ENCODE measurements at regions not wholly inside any gene's neighbourhood (a gene's known extent, or its start where the extent isn't known, plus 50 kb on each side); places are given as distances from the start of the nearest gene placed in this dataset.
"Not testable (repeated sequence)": the region's sequence is repeated elsewhere in the genome, so short reads cannot be mapped to it uniquely, and the experiment has no call there.

GRCh38 chr9:118670011-118670953 is 699.0 kb downstream of the BRINP1 start:
- no peak for DNase-seq
- Histone ChIP-seq H3K27me3 (no peaks in the 10 kb centered on the region), H3K9me3 (no peaks in the 10 kb centered on the region), H3K4me1 (no peaks in the 10 kb centered on the region), H3K36me3 (no peaks in the 10 kb centered on the region), H3K27ac (no peak overlapping the region), H3K4me3 (no peak overlapping the region)
- intact Hi-C loops (cut with DNase I; ENCODE audit: low total_unique reads), result no loop called here
- TF ChIP-seq CTCF (IDR thresholded peaks at IDR 0.05) (no peak), POLR2A (IDR thresholded peaks at IDR 0.05) (no peak)

GRCh38 chr9:118674942-118675341 is 694.3 kb downstream of the BRINP1 start:
- Histone ChIP-seq H3K27me3 (no peaks in the 10 kb centered on the region), H3K36me3 (no peaks in the 10 kb centered on the region), H3K27ac (no peak overlapping the region), H3K4me3 (no peak overlapping the region), H3K4me1 (no peaks in the 10 kb centered on the region), H3K9me3 (no peaks in the 10 kb centered on the region)
- TF ChIP-seq POLR2A (IDR thresholded peaks at IDR 0.05), result no peak
- TF ChIP-seq CTCF (IDR thresholded peaks at IDR 0.05), result no peak
- intact Hi-C loops (cut with DNase I; ENCODE audit: low total_unique reads), result no loop called here
- DNase-seq, result no peak

- H3K4me3 ChIP-seq; H3K27ac ChIP-seq; H3K4me1 ChIP-seq; H3K9me3 ChIP-seq; H3K36me3 ChIP-seq; DNase-seq; intact Hi-C loops (cut with DNase I; ENCODE audit: low total_unique reads); H3K27me3 ChIP-seq: not testable (repeated sequence)
Measured at GRCh38 chr9:118677936-118678653, 691.1 kb downstream of the BRINP1 start.

- no peaks in the 10 kb centered on the region for H3K27me3 ChIP-seq
- intact Hi-C loops (cut with DNase I; ENCODE audit: low total_unique reads), result no loop called here
- TF ChIP-seq POLR2A (IDR thresholded peaks at IDR 0.05) (no peak), CTCF (IDR thresholded peaks at IDR 0.05) (no peak)
Measured at GRCh38 chr9:118686959-118687358, 682.3 kb downstream of the BRINP1 start.

GRCh38 chr9:118689280-118689679 is 680.0 kb downstream of the BRINP1 start:
- DNase-seq, result no peak
- Histone ChIP-seq H3K9me3 (no peaks in the 10 kb centered on the region), H3K36me3 (no peaks in the 10 kb centered on the region), H3K27me3 (no peaks in the 10 kb centered on the region), H3K4me3 (no peak overlapping the region), H3K27ac (no peak overlapping the region), H3K4me1 (no peaks in the 10 kb centered on the region)
- no peak for TF ChIP-seq POLR2A (IDR thresholded peaks at IDR 0.05)
- TF ChIP-seq CTCF (IDR thresholded peaks at IDR 0.05), result no peak
- intact Hi-C loops (cut with DNase I; ENCODE audit: low total_unique reads), result no loop called here

More at GRCh38 chr9:118686959-118687358, 682.3 kb downstream of the BRINP1 start:
- no peak for DNase-seq
- H3K4me1 ChIP-seq, result no peaks in the 10 kb centered on the region
- no peak overlapping the region for H3K4me3 ChIP-seq
- H3K27ac ChIP-seq, result no peak overlapping the region
- H3K36me3 ChIP-seq, result no peaks in the 10 kb centered on the region
- no peaks in the 10 kb centered on the region for H3K9me3 ChIP-seq
